Heart left ventricle (tissue), 16 donors: ENCODE measurements at regions not wholly inside any gene's neighbourhood (a gene's known extent, or its start where the extent isn't known, plus 50 kb on each side); places are given as distances from the start of the nearest gene placed in this dataset.

Experiments
- ATAC-seq, 4 donors: fragments of 200-7000 bp; cut with Tn5 transposase; one replicate each; pipeline ENCODE4 v1.9.1; 2020 to 2022; ENCODE audit warnings: moderate library complexity in 4 of 4, mild to moderate bottlenecking in 3 of 4, moderate number of reproducible peaks in 1 of 4
- DNase-seq, 5 donors: peaks; one replicate each; pipeline ENCODE4 v3.0.0-alpha.2; 2020
- H3K27ac ChIP-seq, 12 donors: fragments of 200-600 bp; sonication (generic) in 4 of 12; one replicate each; pipeline versions ENCODE4 v1.5.0 to v1.8.0; 2016 to 2022; ENCODE audit warnings: mild to moderate bottlenecking in 2 of 12
- H3K27me3 ChIP-seq, 9 donors: fragments of 200-600 bp; sonication (generic) in 2 of 9; one replicate each; pipeline versions ENCODE4 v1.5.1 to v1.8.0; 2016 to 2022; ENCODE audit warnings: mild to moderate bottlenecking in 3 of 9
- H3K36me3 ChIP-seq, 9 donors: fragments of 200-600 bp; sonication (generic) in 2 of 9; one replicate each; pipeline versions ENCODE4 v1.5.0 to v1.8.0; 2018 to 2022; ENCODE audit warnings: mild to moderate bottlenecking in 2 of 9
- H3K4me1 ChIP-seq, 12 donors: fragments of 200-600 bp; sonication (generic) in 4 of 12; one replicate each; pipeline versions ENCODE4 v1.5.0 to v1.8.0; 2016 to 2022; ENCODE audit warnings: mild to moderate bottlenecking in 3 of 12
- H3K4me3 ChIP-seq, 12 donors: fragments of 200-600 bp; sonication (generic) in 4 of 12; one replicate each; pipeline versions ENCODE4 v1.5.0 to v1.8.0; 2017 to 2022; ENCODE audit warnings: mild to moderate bottlenecking in 9 of 12, moderate library complexity in 4 of 12
- H3K9me3 ChIP-seq, 12 donors: fragments of 200-600 bp; sonication (generic) in 4 of 12; one replicate each; pipeline versions ENCODE4 v1.5.0 to v1.8.0; 2016 to 2022; ENCODE audit warnings: mild to moderate bottlenecking in 1 of 12
- POLR2A ChIP-seq, 2 donors: fragments of 450-650 bp; IDR thresholded peaks; one replicate each; pipeline ENCODE4 v1.6.1; 2017; ENCODE audit warnings: antibody characterized with exemption in 2 of 2, mild to moderate bottlenecking in 2 of 2, moderate library complexity in 2 of 2
- WGBS, 4 donors: extraction: QIAGEN DNeasy Blood & Tissue Kit in 2 of 4; methylation state at CpG; one replicate each; pipeline versions ENCODE4 v1.1.5 to v1.1.7; 2013 to 2018; 5-methylcytosine and 5-hydroxymethylcytosine counted together
- intact Hi-C, 10 donors: fragments of 100-400 bp; cut with DNase I; formaldehyde crosslinking; loops; one replicate each; pipeline versions ENCODE4 v1.11.1 to v1.14.2; 2022
- TF ChIP-seq, protein P1 (sequence below), 12 donors: fragments of 200-600 bp; sonication (generic) in 4 of 12; IDR thresholded peaks; one replicate each; pipeline versions ENCODE4 v1.5.0 to v1.8.0; 2018 to 2022; ENCODE audit warnings: antibody characterized with exemption in 12 of 12, mild to moderate bottlenecking in 5 of 12
- donor health status: ischemic (EF 13 %, LVEDD 7.1; RV severe dilation, severe dysfunction).
- donor health status: healthy with polysubstance abuse.
- donor health status: DM: no; HTN: yes; CAD: no.
- donor health status: DM: no; HTN: no; CAD: no.
- donor health status: ischemic (EF 25% LVEDD 6.9; RV normal size, moderate dysfunction).
- donor health status: ischemic (EF 25% LVEDD 5.7; RV mildly dilated, moderate dysfunction).
- donor health status: healthy.
- donor health status: DM: yes; HTN: yes; CAD: no.
- donor health status: ischemic (EF 35%, LVEDD 5.7; RV mildly dilated, moderate dysfunction).
- donor health status: nonischemic (EF 11% LVEDD 7.7; RV severe dilation, severe dysfunction).
- donor health status: DM: yes; HTN: yes; CAD: no.
- donor health status: PGD.
- donor health status: ischemic (EF 29% LVEDD 5.4; RV normal size, mild dysfunction).
- donor health status: nonischemic (EF 23%, LVEDD 6.1; RV moderate dilation, normal function).

DNA sequence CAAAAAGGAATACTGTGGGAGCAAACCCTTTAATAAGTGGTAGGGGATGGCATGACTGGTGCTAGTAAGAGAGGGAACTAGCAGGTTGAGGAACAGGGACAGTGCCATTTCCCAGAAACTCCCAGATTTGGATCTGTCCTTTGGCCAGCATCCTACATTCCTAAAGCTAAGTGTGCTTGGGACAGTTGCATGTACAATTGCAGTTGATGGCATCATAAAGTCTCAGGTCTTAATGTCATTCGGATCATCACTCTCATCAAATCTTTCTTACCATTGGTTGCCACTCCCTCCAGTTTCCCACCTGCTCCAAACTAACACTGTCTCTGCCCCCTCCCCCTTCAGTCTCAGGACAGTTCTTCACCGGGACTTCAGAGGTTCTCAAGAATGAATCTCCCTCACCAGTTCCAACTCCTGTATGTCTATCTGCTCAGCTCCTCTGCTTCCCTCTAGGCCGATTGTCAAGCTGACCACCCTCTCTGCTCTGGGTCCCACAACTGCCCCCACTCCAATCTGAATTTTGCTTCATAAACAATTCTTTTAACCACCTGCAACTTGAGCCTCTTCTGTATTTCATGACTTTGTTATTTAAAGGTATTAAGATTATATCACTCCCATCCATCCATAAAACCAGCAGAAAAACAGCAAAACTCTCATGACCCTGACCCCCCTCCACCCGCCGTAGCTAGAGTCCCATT lies 260.8 kb downstream of the CGGBP1 start:
- TF ChIP-seq POLR2A (IDR thresholded peaks at IDR 0.05) = no peak
- TF ChIP-seq, protein P1, sequence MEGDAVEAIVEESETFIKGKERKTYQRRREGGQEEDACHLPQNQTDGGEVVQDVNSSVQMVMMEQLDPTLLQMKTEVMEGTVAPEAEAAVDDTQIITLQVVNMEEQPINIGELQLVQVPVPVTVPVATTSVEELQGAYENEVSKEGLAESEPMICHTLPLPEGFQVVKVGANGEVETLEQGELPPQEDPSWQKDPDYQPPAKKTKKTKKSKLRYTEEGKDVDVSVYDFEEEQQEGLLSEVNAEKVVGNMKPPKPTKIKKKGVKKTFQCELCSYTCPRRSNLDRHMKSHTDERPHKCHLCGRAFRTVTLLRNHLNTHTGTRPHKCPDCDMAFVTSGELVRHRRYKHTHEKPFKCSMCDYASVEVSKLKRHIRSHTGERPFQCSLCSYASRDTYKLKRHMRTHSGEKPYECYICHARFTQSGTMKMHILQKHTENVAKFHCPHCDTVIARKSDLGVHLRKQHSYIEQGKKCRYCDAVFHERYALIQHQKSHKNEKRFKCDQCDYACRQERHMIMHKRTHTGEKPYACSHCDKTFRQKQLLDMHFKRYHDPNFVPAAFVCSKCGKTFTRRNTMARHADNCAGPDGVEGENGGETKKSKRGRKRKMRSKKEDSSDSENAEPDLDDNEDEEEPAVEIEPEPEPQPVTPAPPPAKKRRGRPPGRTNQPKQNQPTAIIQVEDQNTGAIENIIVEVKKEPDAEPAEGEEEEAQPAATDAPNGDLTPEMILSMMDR (IDR thresholded peaks at IDR 0.05) = no peak
- intact Hi-C loops = loop anchor here in 1 of 10 donors (10.0 kb wide), 1 partner anchor 57 kb away; no protein-coding TSS in a partner anchor
- no peak overlapping the region for H3K4me3 ChIP-seq
- no peaks in the 10 kb centered on the region for H3K36me3 ChIP-seq
- no peaks in the 10 kb centered on the region for H3K9me3 ChIP-seq
- peaks cover 0 to 24% (median 6%) of the 10 kb centered on the region in 9 donors for H3K27me3 ChIP-seq
- H3K27ac ChIP-seq = no peak overlapping the region
- ATAC-seq (no peak), DNase-seq (no peak)
- peaks cover 0 to 23% (median 0%) of the 10 kb centered on the region in 12 donors for H3K4me1 ChIP-seq
- 63 to 75% (median 65%) methylated on average over 5 of the region's 5 CpGs for WGBS, 4 donors

DNA sequence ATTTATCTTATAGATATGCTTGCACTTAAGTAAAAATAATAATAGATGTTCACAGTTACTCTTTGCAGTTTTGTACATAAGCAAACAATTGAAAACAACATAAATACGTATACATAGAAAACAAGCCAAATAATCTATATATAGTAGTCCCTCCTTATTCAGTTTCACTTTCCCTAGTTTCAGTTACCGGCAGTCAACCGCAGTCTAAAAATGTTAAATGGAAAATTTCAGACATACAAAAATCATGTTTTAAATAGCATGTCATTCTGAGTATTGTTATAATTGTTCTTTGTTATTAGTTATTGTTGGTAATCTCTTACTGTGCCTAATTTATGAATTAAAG lies 262.0 kb downstream of the CGGBP1 start:
- no peak for ATAC-seq
- intact Hi-C loops = loop anchor here in 1 of 10 donors (10.0 kb wide), 1 partner anchor 58 kb away; no protein-coding TSS in a partner anchor
- WGBS, 4 donors = 61 to 83% (median 77%) methylated on average over 3 of the region's 3 CpGs

DNA sequence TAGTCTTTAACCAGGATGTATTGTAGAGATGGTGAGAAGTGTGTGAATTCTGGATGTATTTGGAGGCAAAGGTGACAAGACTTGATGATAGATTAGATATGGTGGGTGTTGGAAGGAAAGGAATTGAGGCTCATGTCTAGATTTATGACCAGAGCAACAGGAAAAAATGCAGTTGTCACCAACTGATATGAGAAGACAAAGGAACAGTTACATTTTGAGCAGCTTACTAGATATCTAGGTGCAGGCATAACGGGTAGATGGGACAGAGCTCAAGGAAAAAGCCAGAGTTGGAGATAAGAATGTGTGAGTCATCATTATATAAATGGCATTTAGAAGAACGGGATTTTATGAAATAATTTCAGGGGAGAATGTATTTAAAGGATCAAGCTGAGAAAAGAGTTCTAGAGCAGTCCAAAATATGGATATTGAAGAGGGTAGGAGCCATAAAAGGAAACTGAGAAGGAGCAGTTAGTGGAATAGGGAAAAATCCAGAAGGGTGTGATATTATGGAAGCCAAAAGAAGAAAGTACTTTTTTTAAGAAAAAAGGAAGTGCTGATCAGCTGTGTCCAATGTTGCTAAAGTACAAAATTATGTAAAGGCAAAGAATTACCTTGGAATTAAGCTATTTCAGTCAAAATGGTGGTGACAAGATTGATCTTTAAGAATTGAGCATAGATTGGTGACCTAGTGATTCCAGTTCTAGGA lies 262.5 kb downstream of the CGGBP1 start:
- 11 to 25% (median 13%) methylated on average over 2 of the region's 2 CpGs for WGBS, 4 donors
- Histone ChIP-seq H3K9me3 (no peaks in the 10 kb centered on the region), H3K36me3 (no peaks in the 10 kb centered on the region), H3K4me1 (peaks cover 0 to 34% (median 0%) of the 10 kb centered on the region in 12 donors), H3K27me3 (peaks cover 7 to 37% (median 18%) of the 10 kb centered on the region in 9 donors), H3K27ac (peak overlapping the region in 3 of 12 donors; percentile 15 to 24 (median 23)), H3K4me3 (no peak overlapping the region)
- intact Hi-C loops = loop anchor here in 1 of 10 donors (10.0 kb wide), 1 partner anchor 59 kb away; no protein-coding TSS in a partner anchor
- no peak for ATAC-seq
- no peak for DNase-seq
- TF ChIP-seq, protein P1 (IDR thresholded peaks at IDR 0.05) = no peak
- TF ChIP-seq POLR2A (IDR thresholded peaks at IDR 0.05) = no peak

More for the DNA sequence above, 262.0 kb downstream of the CGGBP1 start:
- no peaks in the 10 kb centered on the region for H3K36me3 ChIP-seq
- H3K4me3 ChIP-seq = no peak overlapping the region
- TF ChIP-seq, protein P1 (IDR thresholded peaks at IDR 0.05) = no peak
- TF ChIP-seq POLR2A (IDR thresholded peaks at IDR 0.05) = no peak
- H3K9me3 ChIP-seq = no peaks in the 10 kb centered on the region
- peaks cover 4 to 36% (median 18%) of the 10 kb centered on the region in 9 donors for H3K27me3 ChIP-seq
- H3K4me1 ChIP-seq = peaks cover 0 to 34% (median 0%) of the 10 kb centered on the region in 12 donors
- DNase-seq = no peak
- peak overlapping the region in 1 of 12 donors; percentile 24 for H3K27ac ChIP-seq

- 51 to 62% (median 54%) methylated on average over 1 of the region's 1 CpG for WGBS, 4 donors
- Histone ChIP-seq H3K27me3 (peaks cover 7 to 42% (median 18%) of the 10 kb centered on the region in 9 donors), H3K27ac (peak overlapping the region in 1 of 12 donors; percentile 23), H3K36me3 (no peaks in the 10 kb centered on the region), H3K4me1 (peaks cover 0 to 34% (median 0%) of the 10 kb centered on the region in 12 donors), H3K4me3 (no peak overlapping the region), H3K9me3 (no peaks in the 10 kb centered on the region)
- no peak for ATAC-seq
- intact Hi-C loops = loop anchor here in 1 of 10 donors (10.0 kb wide), 1 partner anchor 59 kb away; no protein-coding TSS in a partner anchor
- TF ChIP-seq, protein P1 (IDR thresholded peaks at IDR 0.05) = no peak
- no peak for TF ChIP-seq POLR2A (IDR thresholded peaks at IDR 0.05)
- no peak for DNase-seq
Measured at GRCh38 chr3:87795701-87796100, 263.1 kb downstream of the CGGBP1 start.
